OCI-LY1 (cell line): ENCODE measurements at regions not wholly inside any gene's neighbourhood (a gene's known extent, or its start where the extent isn't known, plus 50 kb on each side); places are given as distances from the start of the nearest gene placed in this dataset.

Source experiments
- H2AFZ ChIP-seq: fragments of 200-600 bp; sonication (generic), shearing (Covaris generic); 2 replicates; pipeline ENCODE4 v1.6.0; 2014; ENCODE audit warnings: antibody characterized with exemption, mild to moderate bottlenecking, low read length
- H3F3A ChIP-seq: fragments of 200-600 bp; sonication (generic), shearing (Covaris generic); 2 replicates; pipeline ENCODE4 v1.6.0; 2014; ENCODE audit warnings: mild to moderate bottlenecking, antibody characterized with exemption, low read length, moderate library complexity; ENCODE audit not compliant: insufficient read depth
- H3K27ac ChIP-seq: fragments of 200-600 bp; sonication (generic); 2 replicates; pipeline ENCODE4 v1.5.1; 2014; ENCODE audit warnings: low read length, mixed run types, mild to moderate bottlenecking, low read depth; ENCODE audit not compliant: poor library complexity, severe bottlenecking
- H3K27me3 ChIP-seq: fragments of 200-600 bp; sonication (generic); 2 replicates; pipeline ENCODE4 v1.6.0; 2014; ENCODE audit warnings: antibody characterized with exemption, mild to moderate bottlenecking, low read length, moderate library complexity; ENCODE audit not compliant: insufficient read depth
- H3K36me3 ChIP-seq: fragments of 200-600 bp; sonication (generic); 2 replicates; pipeline ENCODE4 v1.6.1; 2014; ENCODE audit warnings: mild to moderate bottlenecking, antibody characterized with exemption, low read length, moderate library complexity, mixed read lengths; ENCODE audit not compliant: insufficient read depth
- H3K4me1 ChIP-seq: fragments of 200-600 bp; sonication (generic); 2 replicates; pipeline ENCODE4 v1.5.1; 2014; ENCODE audit warnings: mild to moderate bottlenecking, low read length, moderate library complexity; ENCODE audit not compliant: insufficient read depth, severe bottlenecking
- H3K4me2 ChIP-seq: fragments of 200-600 bp; sonication (generic), shearing (Covaris generic); 2 replicates; pipeline ENCODE4 v1.6.1; 2014; ENCODE audit warnings: low read length
- H3K4me3 ChIP-seq: fragments of 200-600 bp; sonication (generic); 2 replicates; pipeline ENCODE4 v1.5.1; 2014; ENCODE audit warnings: low read length, low read depth, mild to moderate bottlenecking, mixed read lengths; ENCODE audit not compliant: poor library complexity, severe bottlenecking
- H3K79me2 ChIP-seq: fragments of 200-600 bp; shearing (Covaris generic); 2 replicates; pipeline ENCODE4 v1.6.1; 2016; ENCODE audit warnings: mixed run types, low read length, mixed read lengths; ENCODE audit not compliant: insufficient read depth
- H3K9ac ChIP-seq: fragments of 200-600 bp; sonication (generic), shearing (Covaris generic); 2 replicates; pipeline ENCODE4 v1.6.1; 2014; ENCODE audit warnings: mild to moderate bottlenecking, low read length, mixed read lengths
- H3K9me2 ChIP-seq: fragments of 200-600 bp; sonication (generic), shearing (Covaris generic); 2 replicates; pipeline ENCODE4 v1.6.1; 2014; ENCODE audit warnings: low read depth, mild to moderate bottlenecking, low read length, mixed read lengths
- H3K9me3 ChIP-seq: fragments of 200-600 bp; shearing (Covaris generic); 2 replicates; pipeline ENCODE4 v1.6.1; 2014; ENCODE audit warnings: low read length, mixed read lengths
- H4K20me1 ChIP-seq: fragments of 200-600 bp; sonication (generic), shearing (Covaris generic); 2 replicates; pipeline ENCODE4 v1.6.0; 2016; ENCODE audit warnings: mild to moderate bottlenecking, low read length; ENCODE audit not compliant: insufficient read depth
- EZH2 ChIP-seq: fragments of 200-600 bp; sonication (generic), shearing (Covaris generic); IDR thresholded peaks from 2 replicates; pipeline ENCODE4 v1.8.0; 2017; ENCODE audit warnings: borderline replicate concordance, mixed run types, mild to moderate bottlenecking, antibody characterized with exemption, low read length, moderate library complexity, mixed read lengths
- TF ChIP-seq, protein P1 (sequence below): fragments of 200-600 bp; sonication (generic), shearing (Covaris generic); IDR thresholded peaks from 2 replicates; pipeline ENCODE4 v1.5.1; 2017; ENCODE audit warnings: mild to moderate bottlenecking, antibody characterized with exemption, low read length, moderate library complexity, mixed read lengths

DNA sequence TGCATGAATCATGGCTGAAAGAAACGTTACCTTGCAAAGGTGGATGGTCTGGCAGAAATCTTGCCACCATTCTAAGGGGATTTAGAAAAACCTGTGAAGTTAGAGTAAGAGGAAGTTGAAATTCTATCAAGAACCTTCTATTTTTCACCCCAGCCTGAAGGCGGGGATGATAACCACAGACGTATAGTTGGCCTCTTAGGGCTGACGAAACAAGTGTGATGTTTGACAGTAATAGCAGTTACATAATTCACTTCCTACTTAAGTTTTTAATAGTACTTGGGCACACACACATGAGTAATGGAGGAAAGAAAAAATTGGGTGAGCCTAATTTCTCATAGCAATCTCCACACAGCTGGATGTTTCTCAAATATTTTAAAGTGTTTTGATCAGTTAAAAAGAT, 336.6 kb upstream of the SALL3 start:
- H3K4me1 ChIP-seq: no peaks in the 10 kb centered on the region
- TF ChIP-seq, protein P1, sequence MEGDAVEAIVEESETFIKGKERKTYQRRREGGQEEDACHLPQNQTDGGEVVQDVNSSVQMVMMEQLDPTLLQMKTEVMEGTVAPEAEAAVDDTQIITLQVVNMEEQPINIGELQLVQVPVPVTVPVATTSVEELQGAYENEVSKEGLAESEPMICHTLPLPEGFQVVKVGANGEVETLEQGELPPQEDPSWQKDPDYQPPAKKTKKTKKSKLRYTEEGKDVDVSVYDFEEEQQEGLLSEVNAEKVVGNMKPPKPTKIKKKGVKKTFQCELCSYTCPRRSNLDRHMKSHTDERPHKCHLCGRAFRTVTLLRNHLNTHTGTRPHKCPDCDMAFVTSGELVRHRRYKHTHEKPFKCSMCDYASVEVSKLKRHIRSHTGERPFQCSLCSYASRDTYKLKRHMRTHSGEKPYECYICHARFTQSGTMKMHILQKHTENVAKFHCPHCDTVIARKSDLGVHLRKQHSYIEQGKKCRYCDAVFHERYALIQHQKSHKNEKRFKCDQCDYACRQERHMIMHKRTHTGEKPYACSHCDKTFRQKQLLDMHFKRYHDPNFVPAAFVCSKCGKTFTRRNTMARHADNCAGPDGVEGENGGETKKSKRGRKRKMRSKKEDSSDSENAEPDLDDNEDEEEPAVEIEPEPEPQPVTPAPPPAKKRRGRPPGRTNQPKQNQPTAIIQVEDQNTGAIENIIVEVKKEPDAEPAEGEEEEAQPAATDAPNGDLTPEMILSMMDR: no peak
- TF ChIP-seq EZH2: no peak
- H3K4me2 ChIP-seq: no peak overlapping the region
- no peaks in the 10 kb centered on the region for H3K79me2 ChIP-seq
- H3K9ac ChIP-seq: no peak overlapping the region
- no peaks in the 10 kb centered on the region for H3K36me3 ChIP-seq
- H3F3A ChIP-seq: no peaks in the 10 kb centered on the region
- H3K27ac ChIP-seq: no peak overlapping the region
- H4K20me1 ChIP-seq: no peaks in the 10 kb centered on the region
- H2AFZ ChIP-seq: no peak overlapping the region
- no peaks in the 10 kb centered on the region for H3K27me3 ChIP-seq
- H3K4me3 ChIP-seq: no peak overlapping the region
- H3K9me2 ChIP-seq: no peaks in the 10 kb centered on the region
- H3K9me3 ChIP-seq: no peaks in the 10 kb centered on the region

DNA sequence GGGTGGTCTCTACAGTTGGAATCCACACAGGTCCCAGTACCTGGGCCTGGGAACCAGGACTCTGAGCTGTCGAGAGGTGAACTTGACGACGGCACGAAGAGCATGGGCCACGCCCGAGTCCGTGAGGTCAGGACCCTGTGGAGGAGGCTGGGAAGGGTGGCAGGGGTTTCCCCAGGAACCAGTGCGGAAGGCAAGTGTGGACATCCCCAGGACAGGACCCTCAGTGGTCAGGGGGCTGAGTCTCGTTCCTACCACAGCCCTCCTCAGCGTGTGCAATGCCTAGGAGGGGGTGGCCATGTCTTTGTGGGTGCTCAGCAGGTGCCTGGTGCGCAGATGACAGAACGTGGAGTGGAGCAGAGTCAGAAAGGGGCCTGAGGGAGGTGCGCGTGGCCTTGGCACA, 335.6 kb upstream of the SALL3 start:
- TF ChIP-seq EZH2: no peak
- TF ChIP-seq, protein P1: no peak
- Histone ChIP-seq H3K27ac (no peak overlapping the region), H3K4me1 (no peaks in the 10 kb centered on the region), H3K4me2 (no peak overlapping the region), H3F3A (no peaks in the 10 kb centered on the region), H2AFZ (no peak overlapping the region), H4K20me1 (no peaks in the 10 kb centered on the region), H3K4me3 (no peak overlapping the region), H3K9me3 (no peaks in the 10 kb centered on the region), H3K79me2 (no peaks in the 10 kb centered on the region), H3K27me3 (no peaks in the 10 kb centered on the region), H3K36me3 (no peaks in the 10 kb centered on the region), H3K9me2 (no peaks in the 10 kb centered on the region), H3K9ac (no peak overlapping the region)

GRCh38 chr18:78645216-78645615, 334.4 kb upstream of the SALL3 start:
- H3F3A ChIP-seq: no peaks in the 10 kb centered on the region
- no peak overlapping the region for H3K27ac ChIP-seq
- H3K27me3 ChIP-seq: no peaks in the 10 kb centered on the region
- no peaks in the 10 kb centered on the region for H3K4me1 ChIP-seq
- no peak for TF ChIP-seq EZH2
- TF ChIP-seq, protein P1: no peak
- H3K9me3 ChIP-seq: no peaks in the 10 kb centered on the region
- H3K36me3 ChIP-seq: no peaks in the 10 kb centered on the region
- H3K4me3 ChIP-seq: no peak overlapping the region
- H3K9ac ChIP-seq: no peak overlapping the region
- no peaks in the 10 kb centered on the region for H3K79me2 ChIP-seq
- no peaks in the 10 kb centered on the region for H3K9me2 ChIP-seq
- no peaks in the 10 kb centered on the region for H4K20me1 ChIP-seq
- no peak overlapping the region for H3K4me2 ChIP-seq
- no peak overlapping the region for H2AFZ ChIP-seq
